ENCODE measurements at regions not wholly inside any gene's neighbourhood (a gene's known extent, or its start where the extent isn't known, plus 50 kb on each side); places are given as distances from the start of the nearest gene placed in this dataset.

DNA sequence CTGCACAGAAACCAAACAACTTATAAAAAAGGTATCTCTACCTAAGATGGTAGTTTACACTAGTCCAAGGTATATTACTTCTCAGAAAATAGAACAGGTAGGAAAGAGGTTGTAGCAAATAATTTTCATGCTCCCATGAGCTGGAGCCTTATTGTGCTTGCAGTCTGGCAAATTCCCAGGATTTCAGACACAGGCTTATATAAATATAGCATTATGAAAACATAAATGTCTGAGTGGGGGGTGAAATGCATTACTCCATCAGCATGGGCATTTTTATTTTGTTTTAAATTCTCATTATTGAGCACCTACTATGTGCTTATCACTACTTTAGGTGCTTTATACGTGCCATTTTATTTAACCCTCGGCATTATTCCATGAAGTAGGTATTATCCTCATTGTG, 83.0 kb upstream of the PHYHIPL start:
- no peak for DNase-seq

DNA sequence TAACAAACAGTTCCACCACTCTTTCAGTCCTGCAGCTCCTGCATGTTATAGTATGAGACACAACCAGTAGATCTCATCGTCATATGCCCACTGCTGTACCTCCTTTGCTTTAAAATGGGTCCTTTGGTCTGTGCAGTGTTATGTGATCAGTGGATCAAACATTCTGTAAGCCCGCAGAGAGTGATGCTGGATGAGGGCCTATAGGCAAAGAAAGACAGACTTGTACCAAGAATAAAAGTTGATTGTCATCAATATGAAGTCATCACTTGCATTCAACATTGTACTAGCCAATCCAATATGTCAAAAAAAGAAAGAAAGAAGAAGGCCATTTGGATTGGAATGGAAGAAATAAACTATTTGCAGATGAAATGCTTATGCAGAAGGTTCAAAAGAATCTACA, 79.8 kb upstream of the PHYHIPL start:
- no peak for DNase-seq

DNA sequence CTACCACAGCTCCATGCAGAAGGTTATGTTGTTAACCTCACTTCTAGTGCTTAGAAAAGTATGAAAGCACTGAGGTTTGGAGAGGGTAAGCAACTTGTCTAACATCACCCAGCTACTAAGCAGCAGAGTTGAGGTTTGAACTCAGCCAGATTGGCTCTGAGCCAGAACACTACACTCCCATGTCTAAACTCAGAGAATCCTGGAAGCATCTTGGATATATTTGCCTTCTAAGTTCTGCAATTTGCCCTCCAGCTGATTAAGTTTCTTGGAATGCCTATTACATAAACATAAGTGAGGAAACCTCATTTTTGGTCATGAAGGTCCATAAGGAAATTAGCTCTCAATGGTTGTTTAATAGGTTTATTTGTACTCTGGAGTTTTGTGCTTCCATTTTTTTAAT, 78.1 kb upstream of the PHYHIPL start:
- DNase-seq, result peak; percentile 89

DNA sequence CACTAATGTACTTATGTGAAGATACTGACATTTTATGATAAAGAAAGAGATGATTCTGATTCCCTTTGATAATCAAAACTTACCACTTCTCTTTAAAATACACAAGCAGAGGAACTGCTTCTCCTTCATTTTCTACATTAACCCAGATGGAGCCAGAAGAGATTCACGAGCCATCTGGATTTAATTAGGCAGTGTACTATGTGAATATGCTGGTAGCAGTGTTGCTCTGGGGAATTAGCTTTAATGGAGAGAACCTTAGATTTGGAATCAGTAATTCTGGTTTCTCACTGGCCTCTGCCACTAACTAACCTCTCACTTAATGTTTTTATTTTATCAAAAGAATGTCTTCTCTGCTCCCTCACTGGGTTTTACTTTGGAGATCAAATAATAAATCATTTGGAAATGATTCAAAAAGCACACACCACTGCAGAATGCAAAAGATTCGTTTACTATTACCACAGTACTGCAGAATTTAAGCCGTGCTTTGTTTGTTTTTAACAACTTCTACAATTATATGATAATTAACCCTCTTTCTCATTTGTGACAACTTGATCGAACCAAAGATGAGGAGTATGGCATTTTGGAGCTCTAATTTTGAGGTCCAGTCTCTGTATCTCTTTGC, 77.5 kb upstream of the PHYHIPL start:
- DNase-seq, result peak; percentile 79

DNA sequence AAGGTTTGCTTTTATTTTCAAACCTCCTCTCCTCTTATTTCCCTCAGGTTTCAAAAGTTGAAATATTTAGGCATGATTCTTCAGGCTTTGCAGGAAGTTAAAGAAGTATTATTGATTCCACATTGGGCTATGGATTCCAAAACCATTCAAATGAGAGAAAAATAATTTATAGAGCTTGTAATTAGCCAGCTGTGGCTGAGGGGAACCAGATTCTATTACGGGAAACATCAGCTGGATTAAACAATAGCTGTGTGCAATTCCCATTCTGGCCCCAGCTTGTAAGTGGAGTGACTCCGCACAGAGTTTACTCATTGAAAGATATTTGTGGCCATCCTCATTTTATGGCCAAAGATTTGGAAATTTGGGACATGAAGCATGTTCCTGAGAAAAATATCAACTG, 77.0 kb upstream of the PHYHIPL start:
- peak; percentile 27 for DNase-seq

DNA sequence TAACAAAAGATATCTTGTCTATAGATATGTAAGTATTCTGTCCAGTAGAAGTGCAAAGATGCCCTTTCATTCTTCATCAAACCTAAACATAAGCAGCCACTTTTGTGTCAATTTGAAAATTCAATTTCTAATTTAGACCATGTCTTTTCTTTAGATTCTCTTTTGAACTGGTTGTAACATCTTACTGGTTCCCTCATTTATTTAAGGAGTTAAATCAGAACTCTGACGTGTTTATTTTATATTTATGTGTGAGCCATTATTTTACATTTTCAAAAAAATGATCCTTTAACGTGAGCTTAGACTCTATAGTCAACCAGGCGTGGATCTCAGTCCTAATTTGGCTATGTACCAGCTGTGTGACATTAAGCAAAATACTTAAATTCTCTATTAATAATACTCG, 74.0 kb upstream of the PHYHIPL start:
- DNase-seq, result no peak

DNA sequence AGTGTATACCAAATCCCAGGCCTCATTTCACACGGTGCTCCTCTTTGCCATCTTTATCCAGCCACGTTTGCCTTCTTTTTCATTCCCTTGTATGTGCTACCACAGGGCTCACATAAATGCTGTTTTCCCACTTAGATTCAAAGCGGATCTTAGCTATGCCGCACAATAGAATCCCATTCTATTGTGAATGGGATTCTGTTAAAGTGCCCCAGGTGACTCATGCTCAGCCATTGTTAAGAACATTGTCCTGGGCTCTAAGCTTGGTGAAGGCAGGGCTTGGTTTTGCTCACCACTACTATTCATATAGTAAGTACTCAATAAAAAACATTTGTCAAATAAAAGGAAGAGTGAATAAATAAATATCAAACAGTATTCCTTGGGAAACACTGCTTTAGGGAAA, 72.3 kb upstream of the PHYHIPL start:
- DNase-seq, result no peak

DNA sequence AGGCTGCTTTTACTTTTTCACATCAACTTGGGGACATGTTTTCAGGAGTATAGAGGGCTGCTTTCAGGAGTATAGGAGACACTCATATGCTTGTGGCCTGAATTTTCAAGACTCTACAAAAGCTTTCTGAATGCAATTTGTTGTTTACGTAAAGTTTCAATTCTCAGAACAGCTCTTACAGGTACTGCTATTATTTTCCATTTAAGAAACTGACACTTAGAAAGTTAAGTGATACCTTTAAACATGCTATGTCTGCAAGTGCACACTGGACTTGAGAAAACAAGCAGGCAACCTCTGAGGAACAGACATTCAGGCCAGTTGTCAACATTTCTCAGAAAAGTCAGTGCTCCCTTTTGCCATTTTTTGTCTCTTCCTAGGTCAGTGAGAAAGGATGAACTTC, 70.0 kb upstream of the PHYHIPL start:
- DNase-seq, result no peak

DNA sequence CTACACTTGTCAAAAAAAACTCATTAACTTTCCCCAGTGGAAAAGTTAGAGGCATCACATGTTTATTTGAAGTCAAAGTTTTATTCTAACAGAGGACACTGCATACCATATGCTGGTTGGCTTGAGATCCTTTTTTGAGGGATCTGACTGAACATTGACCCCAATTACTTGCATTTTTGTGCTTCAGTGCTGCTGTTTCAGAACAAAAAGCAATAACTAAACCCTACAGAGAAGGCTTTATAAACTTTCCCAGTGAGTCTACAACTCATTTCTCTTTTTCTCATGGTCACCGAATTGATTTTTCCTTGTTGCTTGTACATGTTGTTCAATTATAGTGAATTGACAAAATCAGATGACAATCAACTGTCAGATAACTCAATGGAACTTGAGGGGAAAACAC, 69.3 kb upstream of the PHYHIPL start:
- no peak for DNase-seq

DNA sequence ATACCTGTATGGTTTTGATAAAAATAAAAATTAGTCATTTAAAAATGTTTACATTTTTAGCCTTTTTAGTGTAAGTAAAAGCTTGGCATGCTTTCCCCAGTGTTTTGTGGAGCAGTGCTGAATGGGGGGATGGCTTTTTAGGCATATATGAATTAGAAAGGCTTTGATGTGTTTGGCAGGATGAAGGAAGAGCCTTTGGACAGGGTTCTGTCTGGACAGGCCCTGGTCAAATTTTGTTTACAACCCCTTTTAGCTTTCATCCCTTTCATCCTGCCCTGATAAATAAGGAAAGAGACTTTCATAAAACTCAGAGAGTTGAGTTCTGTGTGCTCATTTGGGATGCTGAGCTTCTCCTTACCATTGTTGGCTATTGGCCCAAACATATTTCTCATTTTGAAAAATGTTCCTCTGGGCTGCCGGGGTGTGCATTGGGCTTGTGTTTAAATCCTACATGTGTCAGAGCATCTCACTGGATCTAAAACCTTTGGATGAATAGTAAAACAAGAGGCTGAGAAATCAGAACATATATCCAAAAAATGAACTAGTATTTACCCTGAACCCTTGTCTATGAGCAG, 68.1 kb upstream of the PHYHIPL start:
- no peak for DNase-seq

DNA sequence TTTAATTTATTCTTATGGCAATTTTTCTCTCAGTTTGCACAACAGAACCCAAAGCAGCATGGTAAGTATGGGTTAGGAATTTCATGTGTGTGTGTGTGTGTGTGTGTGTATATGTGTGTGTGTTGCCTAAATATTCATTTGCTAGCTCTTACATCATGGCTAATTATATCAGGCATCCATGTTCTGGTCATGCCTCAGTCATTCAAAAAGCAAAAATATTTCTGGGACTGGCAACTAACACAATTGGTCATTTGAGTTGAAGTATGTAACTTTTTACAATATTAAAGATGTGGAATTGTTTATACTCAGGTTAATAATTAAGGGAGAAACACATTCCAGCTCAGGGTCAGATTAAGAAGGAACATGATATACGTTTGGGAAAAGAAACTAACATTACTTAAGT, 67.6 kb upstream of the PHYHIPL start:
- no peak for DNase-seq

DNA sequence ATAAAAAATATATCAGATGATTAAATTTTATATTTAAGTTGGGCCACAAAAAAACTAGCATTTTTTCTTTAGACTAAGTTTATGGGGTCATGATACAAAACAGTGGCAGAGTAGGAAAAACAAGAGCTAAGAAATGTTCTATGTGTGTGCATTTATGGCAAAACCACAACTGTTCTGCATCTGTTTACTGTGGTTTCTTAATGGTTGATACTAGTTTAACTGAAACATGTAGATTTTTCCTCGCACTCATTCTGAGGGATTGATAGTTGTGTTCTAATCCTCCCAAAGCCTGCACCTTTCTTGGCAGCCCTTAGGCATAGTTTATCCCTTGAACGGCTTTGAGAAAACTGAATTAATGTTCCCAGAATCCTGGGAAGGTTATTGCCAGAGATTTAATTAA, 66.6 kb upstream of the PHYHIPL start:
- no peak for DNase-seq

DNA sequence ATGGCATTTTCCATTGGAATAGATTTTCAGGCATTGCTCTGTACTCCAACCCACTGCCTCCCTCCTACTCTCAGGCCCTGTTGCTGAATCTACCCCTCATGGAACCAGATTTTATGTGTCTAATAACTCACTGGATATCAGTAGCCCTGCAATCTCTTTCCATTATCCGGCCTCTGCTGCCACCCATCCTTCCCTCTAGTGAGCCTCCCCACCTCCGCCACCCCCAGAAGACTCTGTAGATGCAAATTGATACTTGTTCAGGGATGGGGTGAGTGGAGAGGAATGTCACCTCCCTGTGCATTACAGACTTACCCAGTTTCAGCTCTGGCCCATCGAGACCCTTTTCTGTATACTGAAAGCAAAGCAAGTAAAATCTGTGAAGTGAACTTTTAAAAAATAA, 52.3 kb upstream of the PHYHIPL start:
- no peak for DNase-seq

DNA sequence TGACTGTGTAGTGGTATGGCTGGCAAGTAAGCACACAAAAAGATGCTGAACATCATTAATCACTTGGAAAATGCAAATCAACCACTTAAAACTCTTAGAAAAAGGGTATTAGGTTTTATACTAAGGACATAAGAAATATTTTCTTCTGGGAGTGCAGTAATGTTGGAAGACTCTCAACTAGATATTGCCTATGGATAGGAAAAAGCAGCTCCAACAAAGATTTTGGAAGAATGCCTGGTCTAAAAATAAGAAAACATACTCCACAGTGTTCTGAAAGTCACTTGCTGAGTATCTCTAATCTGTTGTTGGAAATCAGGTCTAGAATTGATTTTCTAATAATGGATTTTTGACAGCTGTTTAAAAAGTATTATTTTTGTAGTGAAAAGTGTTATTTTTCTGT, 50.8 kb upstream of the PHYHIPL start:
- no peak for DNase-seq

DNA sequence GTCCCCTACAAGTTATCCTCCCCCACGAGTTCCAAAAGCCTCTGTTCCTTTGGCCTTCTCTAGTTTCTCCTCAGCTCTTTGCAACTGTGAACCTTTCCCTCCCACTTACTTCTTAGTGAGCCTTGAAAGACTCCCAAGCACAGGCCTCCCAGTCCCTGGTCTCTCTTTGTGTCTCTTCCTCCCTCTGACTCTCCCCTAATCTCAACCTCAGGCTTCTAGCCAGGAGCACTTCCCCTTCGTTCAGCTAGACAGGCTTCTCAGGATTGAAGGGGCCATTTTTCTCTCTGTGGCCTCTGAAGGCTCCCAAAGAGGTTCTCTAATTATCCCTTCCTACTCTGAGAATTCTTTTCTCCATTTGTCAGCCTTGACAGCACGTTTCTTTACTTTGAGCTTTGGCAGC, 50.2 kb upstream of the PHYHIPL start:
- DNase-seq, result no peak

Measured in fibroblast of skin of right biceps (primary cell).